Mononuclear cell (primary cell): ENCODE measurements at regions not wholly inside any gene's neighbourhood (a gene's known extent, or its start where the extent isn't known, plus 50 kb on each side); places are given as distances from the start of the nearest gene placed in this dataset.
"Not testable (repeated sequence)": the region's sequence is repeated elsewhere in the genome, so short reads cannot be mapped to it uniquely, and the experiment has no call there.

Experiments
- H3K27me3 ChIP-seq: 2 replicates; pipeline ENCODE4 v1.6.0; 2011; ENCODE audit warnings: low read length, control low read depth; ENCODE audit not compliant: insufficient read depth
- H3K4me1 ChIP-seq: 2 replicates; pipeline ENCODE4 v1.5.1; 2011; ENCODE audit warnings: mild to moderate bottlenecking, low read length, control low read depth; ENCODE audit not compliant: insufficient read depth
- H3K4me3 ChIP-seq: 2 replicates; pipeline ENCODE4 v1.5.1; 2011; ENCODE audit warnings: mild to moderate bottlenecking, low read length, moderate library complexity
- H3K9me3 ChIP-seq: 2 replicates; pipeline ENCODE4 v1.5.1; 2011; ENCODE audit warnings: low read depth, mild to moderate bottlenecking, control low read depth, low read length

DNA sequence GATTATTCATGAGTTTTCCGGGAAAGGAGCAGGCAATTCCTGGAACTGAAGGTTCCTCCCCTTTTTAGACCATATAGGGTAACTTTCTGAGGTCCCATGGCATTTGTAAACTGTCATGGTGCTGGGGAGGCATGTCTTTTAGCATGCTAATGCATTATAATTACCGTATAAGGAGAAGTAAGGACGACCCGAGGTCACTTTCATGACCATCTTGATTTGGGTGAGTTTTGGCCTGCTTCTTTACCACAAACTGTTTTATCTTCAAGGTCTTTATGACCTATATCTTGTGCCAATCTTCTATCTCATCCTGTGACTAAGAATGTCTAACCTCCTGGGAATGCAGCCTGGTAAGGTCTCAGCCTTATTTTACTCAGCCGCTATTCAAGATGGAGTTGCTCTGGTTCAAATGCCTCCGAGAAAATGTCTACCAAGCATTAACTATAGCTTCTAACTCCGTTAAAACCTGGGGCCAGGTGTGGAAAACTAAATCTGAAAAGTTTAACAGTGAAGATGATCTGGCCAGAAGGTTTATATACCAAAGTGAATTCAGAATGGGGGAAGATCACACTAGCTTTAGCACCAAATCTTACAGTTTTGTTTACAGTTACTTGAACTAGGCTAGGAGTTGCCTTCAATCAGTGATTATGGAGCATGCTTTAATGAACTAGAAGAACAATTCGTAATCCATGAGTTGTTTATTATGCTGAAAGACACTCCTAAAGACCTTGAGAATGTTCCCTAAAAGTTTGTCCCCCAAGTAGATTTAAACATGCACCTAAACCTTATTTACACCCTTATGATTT lies 80.0 kb upstream of the TOP1 start:
- H3K27me3 ChIP-seq, result no peaks in the 10 kb centered on the region
- H3K4me3 ChIP-seq, result no peak overlapping the region
- no peaks in the 10 kb centered on the region for H3K9me3 ChIP-seq
- no peaks in the 10 kb centered on the region for H3K4me1 ChIP-seq

DNA sequence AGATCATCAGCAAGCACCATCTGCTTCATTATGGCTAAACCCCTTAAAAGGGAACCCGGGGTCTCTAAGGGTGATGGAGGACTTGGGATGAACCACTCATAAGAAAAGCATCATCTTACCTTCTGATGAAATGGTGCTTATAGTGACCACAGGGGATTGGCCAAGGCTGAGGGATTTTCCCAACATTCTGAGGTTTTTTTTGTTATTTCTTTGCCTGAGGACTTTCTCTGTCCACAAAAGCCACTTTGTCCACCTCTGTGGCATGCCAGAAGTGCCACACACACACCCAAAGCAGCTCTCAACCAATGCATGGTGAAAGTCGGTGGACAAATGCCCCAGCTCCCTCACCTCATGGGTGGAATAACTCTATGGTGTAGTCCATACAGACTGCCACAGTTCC lies 79.3 kb upstream of the TOP1 start:
- H3K4me3 ChIP-seq, result no peak overlapping the region
- no peaks in the 10 kb centered on the region for H3K9me3 ChIP-seq
- H3K4me1 ChIP-seq, result no peaks in the 10 kb centered on the region
- no peaks in the 10 kb centered on the region for H3K27me3 ChIP-seq

DNA sequence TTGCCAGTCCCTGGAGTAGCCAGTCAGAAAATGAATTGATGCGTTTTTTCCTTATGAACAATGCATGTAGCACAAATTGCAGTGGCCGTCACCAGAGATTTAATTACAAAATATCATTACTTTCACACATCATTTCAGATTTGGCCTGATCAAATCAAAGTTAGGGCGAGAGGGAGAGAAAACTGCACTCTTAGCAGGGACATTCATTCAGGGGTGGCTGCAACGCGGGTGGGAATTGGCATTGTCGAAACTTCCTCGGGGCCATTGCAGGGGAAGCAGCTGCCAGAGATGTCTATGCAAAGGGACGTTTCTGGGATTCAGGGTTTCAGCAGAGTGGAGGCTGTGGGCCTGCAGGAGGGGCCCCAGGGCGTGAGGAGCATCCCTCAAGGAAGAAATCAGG lies 76.5 kb upstream of the TOP1 start:
- H3K27me3 ChIP-seq, result no peaks in the 10 kb centered on the region
- peaks cover 5% of the 10 kb centered on the region for H3K4me1 ChIP-seq

DNA sequence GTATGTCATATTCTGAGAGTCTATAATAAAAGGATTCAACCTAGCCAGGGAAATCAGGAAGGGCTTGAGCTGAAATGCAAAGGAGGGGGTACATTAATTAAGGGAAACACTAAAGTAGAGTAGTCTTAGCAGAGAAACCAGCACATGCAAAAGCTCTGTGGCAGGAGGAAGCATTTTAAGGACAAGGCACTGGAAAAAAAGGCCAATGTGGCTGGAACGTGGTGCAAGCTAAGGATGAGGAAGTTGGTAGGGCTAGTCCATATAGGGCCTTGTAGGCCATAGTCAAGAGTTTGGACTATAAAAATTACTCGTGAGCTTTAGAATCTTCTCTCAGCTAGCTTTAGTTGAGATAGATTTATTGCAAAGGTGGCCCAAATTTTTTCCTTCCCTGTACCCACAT lies 75.2 kb upstream of the TOP1 start:
- H3K27me3 ChIP-seq, result no peaks in the 10 kb centered on the region
- no peak overlapping the region for H3K4me3 ChIP-seq
- peaks cover 5% of the 10 kb centered on the region for H3K4me1 ChIP-seq
- no peaks in the 10 kb centered on the region for H3K9me3 ChIP-seq

More for the DNA sequence above, 76.5 kb upstream of the TOP1 start:
- H3K9me3 ChIP-seq, result no peaks in the 10 kb centered on the region
- no peak overlapping the region for H3K4me3 ChIP-seq

DNA sequence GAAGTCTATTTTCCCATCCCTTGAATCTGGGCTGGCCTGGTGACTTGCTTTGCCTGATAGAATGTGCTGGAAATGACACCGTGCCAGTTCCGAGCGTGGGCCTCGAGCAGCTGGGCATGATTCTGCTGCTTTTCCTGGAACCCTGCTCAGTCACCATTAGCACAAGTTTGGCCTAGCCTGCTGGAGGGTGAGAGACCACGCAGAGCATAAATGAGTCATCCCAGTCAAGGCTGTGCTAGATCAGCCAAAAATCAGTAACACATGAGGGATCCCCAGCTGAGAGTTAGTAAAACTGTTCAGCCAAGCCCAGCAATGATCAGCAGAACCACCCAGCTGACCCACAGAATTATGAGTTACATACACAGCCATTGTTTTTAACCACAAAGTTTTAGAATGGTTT lies 74.8 kb upstream of the TOP1 start:
- Histone ChIP-seq H3K4me3 (no peak overlapping the region), H3K27me3 (no peaks in the 10 kb centered on the region), H3K4me1 (peaks cover 5% of the 10 kb centered on the region), H3K9me3 (no peaks in the 10 kb centered on the region)

DNA sequence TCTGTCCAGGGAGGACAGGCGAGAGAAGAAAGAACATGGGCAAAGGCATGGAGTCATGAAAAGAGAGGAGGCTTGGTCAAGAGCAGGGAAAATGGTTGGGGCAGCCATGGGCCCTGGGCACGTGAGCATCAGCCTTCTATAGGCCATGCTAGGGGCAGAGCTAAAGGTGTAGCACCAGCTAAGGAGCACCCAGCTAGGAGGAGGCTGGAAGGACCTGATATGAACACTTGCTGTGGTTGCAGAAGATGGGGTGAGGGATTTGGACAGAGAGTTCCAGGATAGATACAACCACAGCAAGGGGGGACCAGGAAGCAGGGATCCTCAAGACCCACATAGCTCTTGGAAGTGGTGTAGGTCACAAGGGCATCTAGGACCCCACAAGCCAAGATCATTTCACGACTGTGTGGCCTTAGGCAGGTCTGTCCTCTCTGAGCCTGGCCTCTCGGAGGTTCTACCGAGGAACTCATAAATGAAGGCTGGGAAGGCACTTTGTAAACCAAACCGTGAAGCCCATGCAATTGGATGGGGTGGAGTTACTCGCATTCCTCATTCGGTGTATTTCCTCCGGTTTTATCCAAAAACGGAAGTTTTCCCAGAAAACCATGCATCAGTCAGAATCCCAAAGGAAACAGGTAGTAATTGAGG lies 74.0 kb upstream of the TOP1 start:
- Histone ChIP-seq H3K4me1 (peaks cover 5% of the 10 kb centered on the region), H3K4me3 (no peak overlapping the region), H3K27me3 (no peaks in the 10 kb centered on the region), H3K9me3 (no peaks in the 10 kb centered on the region)

DNA sequence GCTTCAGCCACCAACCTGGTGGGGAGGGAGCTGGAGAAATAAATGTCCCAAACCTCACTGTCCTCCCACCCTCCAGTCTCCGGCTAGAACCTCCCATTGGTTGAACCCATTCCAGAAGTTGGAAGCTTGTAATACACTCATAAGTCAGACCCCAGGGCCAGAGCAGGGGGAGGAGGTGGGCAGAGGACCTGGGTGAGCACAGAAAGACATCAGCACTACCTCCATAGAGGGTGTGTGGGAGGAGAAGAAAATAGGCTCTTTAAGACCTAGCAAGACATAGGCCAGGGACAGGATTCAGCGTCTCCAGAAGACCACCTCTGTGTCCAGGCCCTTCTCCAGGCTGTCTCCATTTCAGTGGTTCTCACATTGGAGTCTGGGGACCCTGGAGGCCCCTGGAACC lies 73.3 kb upstream of the TOP1 start:
- peaks cover 5% of the 10 kb centered on the region for H3K4me1 ChIP-seq
- no peak overlapping the region for H3K4me3 ChIP-seq
- H3K9me3 ChIP-seq, result no peaks in the 10 kb centered on the region
- H3K27me3 ChIP-seq, result no peaks in the 10 kb centered on the region

DNA sequence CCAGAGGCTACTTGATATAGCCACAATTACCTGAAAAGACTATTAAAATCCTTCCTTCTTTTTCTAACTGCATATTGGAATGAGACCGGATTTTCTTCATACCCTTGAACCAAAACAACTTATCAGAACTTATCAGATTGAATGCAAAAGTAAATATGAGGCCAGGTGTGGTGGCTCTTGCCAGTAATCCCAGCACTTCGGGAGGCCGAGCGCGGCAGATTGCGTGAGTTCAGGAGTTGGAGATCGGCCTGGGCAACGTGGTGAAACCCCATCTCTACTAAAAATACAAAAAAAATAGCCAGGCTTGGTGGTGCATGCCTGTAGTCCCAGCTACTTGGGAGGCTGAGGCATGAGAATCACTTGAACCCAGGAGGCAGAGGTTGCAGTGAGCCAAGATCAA lies 72.8 kb upstream of the TOP1 start:
- not testable (repeated sequence) for H3K9me3 ChIP-seq, H3K27me3 ChIP-seq, H3K4me3 ChIP-seq, H3K4me1 ChIP-seq

DNA sequence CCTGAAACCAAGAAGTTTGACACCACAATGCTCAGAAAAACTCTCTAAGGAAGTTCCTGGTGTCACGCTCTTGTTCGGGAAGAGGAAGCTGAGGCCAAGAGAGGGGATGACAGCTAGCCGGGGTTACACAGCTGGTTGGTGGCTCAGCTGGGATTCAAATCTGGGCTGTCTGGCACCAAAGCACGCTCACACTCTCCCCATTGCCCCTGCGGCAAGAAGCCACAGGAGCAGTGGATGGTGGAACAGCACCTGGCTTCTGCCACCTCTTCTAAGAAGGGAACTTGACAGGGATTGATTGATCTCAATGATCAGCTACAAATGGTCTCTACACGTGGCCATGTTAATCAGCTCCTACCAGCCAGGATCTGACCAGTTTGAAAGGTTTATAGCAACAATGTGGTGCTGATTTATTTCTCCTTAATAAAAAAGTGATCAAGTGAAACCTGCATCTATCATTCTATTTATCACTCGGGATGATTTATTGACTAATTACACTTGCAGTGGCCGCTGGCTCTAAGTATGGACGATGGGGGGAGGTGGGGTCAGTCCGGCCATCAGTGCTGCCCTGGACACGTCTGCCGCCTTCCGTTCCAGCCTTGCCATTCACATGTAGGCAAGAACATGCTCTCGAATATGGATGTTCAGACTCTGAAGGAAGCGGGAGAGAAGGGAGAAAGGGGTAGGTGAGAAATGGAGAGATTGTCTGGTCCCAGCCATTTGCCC lies 71.9 kb upstream of the TOP1 start:
- no peaks in the 10 kb centered on the region for H3K9me3 ChIP-seq
- no peaks in the 10 kb centered on the region for H3K27me3 ChIP-seq
- H3K4me3 ChIP-seq, result no peak overlapping the region
- H3K4me1 ChIP-seq, result peaks cover 13% of the 10 kb centered on the region

DNA sequence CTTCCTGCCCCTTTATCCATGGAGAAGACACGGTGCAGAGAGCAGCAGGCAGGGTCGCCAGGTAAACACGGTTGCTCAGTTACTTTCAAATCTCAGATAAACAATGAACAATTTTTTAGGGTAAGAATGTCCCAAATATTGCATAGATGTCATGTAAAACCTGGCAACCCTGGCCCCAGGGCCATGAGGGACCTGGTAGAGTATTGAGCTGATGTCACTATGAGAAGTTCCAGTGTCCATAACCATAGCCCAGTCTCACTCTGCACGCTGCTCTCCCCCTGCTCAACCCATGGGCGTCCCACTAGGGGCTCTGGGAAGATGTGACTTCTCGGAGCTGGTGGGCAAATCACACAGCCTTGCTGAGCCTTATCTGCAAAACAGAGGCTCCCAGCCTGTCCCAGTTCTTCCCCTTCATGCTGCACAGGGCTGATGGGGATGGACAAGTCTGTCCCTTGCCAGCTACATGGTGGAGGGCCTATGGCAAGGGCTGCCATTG lies 71.3 kb upstream of the TOP1 start:
- Histone ChIP-seq H3K9me3 (no peaks in the 10 kb centered on the region), H3K4me3 (no peak overlapping the region), H3K4me1 (peaks cover 20% of the 10 kb centered on the region), H3K27me3 (no peaks in the 10 kb centered on the region)

DNA sequence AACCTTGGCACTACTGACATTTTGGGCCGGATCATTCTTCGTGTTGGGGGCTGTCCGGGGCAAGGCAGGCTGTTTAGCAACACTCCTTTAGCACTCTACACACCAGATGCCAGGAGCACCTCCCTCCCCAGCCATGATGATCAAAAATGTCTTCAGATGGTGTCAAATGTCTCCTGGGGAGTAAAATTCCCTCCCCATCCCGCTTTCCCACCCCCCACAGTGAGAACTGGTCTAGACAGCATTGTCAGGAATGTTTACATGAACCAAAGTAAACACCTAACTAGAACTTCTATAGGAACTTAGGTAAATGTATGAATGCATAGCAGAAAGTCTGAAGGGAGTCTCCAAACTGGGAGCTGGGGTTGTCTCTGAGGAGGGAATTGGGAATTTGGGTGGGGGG lies 70.0 kb upstream of the TOP1 start:
- Histone ChIP-seq H3K27me3 (no peaks in the 10 kb centered on the region), H3K9me3 (no peaks in the 10 kb centered on the region), H3K4me3 (no peak overlapping the region), H3K4me1 (peaks cover 26% of the 10 kb centered on the region)

DNA sequence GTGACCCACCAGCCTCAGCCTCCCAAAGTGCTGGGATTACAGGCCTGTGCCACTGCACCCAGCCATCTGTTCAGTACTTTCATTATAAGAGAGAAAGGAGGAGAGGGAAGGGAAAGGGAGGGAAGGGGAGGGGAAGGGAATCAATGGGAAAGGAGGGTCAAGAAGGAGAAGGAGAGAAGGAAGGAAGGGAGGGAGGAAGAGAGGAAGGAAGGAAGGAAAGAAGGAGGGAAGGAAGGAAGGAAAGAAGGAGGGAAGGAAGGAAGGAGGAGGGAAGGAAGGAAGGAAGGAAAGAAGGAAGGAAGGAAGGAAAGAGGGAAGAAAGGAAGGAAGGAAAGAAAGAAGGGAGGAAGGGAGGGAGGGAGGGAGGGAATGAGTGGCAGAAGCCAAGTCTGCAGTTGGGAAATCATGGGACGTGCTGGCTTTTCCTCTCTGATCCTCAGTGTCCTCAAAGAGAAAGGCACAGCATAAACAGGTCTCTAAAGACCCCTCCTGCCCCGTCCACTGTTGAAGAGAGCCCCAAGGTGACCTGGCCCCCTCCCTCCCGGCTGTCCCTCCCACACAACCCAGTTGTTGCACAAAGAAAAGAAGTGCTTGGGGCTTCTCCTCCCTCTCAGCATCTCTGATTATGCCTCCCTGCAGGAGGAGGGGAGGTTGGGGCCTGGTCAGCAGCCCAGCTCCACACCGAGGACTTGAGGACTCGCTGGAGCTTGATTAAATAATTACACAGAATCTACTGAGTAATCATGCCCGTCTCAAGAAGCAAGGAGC lies 69.1 kb upstream of the TOP1 start:
- Histone ChIP-seq H3K9me3 (no peaks in the 10 kb centered on the region), H3K27me3 (no peaks in the 10 kb centered on the region)

DNA sequence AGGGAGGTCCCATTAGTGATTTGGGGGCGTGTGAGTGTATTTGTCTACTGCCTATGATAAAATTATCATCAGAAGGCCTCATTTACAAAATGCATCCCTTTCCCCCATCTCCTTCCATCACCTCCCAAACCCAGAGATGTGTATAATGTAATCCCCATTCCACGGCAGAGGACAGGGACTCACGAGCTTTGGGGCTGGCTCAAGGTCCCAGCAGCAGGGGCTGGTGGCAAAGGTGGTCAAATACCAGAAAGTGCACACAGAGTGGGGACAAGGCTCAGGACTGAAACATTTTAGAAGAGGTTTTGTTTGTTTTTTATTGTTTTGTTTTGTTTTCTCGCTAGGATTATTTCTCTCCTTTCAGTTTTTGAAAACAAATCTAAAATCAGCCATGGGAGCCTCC lies 68.5 kb upstream of the TOP1 start:
- Histone ChIP-seq H3K4me3 (no peak overlapping the region), H3K9me3 (no peaks in the 10 kb centered on the region), H3K27me3 (no peaks in the 10 kb centered on the region), H3K4me1 (peaks cover 26% of the 10 kb centered on the region)

More for the DNA sequence above, 69.1 kb upstream of the TOP1 start:
- Histone ChIP-seq H3K4me1 (peaks cover 26% of the 10 kb centered on the region), H3K4me3 (no peak overlapping the region)

DNA sequence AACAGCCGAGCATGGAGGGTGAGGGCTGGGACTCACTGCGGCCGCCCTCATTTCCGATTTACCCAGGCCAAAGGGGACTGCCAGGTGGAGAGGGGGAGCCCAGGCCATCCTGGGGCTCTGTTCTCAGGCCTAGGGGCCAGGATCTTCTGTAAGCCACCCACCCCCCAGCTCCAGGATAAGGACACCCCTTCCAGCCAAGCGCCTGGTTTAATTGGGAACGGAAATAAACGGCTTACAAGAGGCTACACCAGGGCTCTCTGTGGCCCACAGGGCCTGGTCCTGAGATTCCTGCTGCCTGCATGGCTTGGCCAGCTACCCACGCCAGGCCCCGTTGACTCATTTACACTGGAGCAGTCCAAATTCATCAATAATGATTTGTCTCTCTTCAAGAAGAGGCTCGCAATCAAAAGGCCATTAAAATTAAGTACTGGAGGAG lies 68.1 kb upstream of the TOP1 start:
- Histone ChIP-seq H3K27me3 (no peaks in the 10 kb centered on the region), H3K4me1 (peaks cover 26% of the 10 kb centered on the region), H3K9me3 (no peaks in the 10 kb centered on the region), H3K4me3 (no peak overlapping the region)

DNA sequence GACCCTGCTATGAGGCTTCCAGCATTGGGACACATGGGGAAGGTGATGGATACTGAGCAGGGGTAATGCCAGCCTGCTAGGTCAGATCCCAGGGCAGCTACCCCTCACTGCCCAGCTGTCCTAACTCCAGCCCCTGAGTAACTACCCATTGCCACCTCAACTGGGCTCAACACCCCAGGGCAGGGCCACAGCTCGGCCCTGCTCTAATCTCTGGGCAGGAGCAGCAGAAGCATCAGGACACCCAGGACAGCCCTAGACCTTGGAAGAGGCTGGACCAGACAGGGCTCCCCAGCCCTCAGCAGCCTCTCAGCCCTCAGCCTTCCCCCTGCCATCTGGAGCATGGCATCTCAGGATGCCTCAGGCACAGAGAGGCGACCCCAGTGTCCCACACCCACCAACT lies 67.4 kb upstream of the TOP1 start:
- Histone ChIP-seq H3K4me1 (peaks cover 26% of the 10 kb centered on the region), H3K27me3 (no peaks in the 10 kb centered on the region), H3K4me3 (no peak overlapping the region), H3K9me3 (no peaks in the 10 kb centered on the region)
